GM18498 (cell line): ENCODE measurements at regions not wholly inside any gene's neighbourhood (a gene's known extent, or its start where the extent isn't known, plus 50 kb on each side); places are given as distances from the start of the nearest gene placed in this dataset.
"Not testable (repeated sequence)": the region's sequence is repeated elsewhere in the genome, so short reads cannot be mapped to it uniquely, and the experiment has no call there.

Experiments used
- ATAC-seq: cut with Tn5 transposase; IDR thresholded peaks from one replicate; pipeline ENCODE4 v1.9.1; 2021; ENCODE audit warnings: mild to moderate bottlenecking, moderate library complexity; ENCODE audit not compliant: unreplicated experiment

DNA sequence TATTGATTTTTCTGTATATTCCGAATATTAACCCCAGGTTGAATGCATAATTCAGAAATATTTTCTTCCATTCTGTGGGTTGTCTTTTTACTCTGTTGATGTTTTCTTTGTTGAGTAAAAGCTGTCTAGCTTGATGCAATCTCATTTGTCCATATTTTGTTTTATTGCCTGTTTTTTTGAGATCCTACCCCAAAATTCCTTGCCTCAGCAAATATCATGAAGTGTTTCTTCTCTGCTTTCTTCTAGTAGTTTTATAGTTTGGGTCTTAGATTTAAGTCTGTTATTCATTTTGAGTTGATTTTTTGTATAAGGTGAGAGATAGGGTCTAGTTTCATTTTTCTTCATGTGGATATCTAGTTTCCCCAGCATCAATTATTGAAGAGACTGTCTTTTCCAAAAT is 467.9 kb upstream of the GCFC2 start:
- ATAC-seq, result no peak

- no peak for ATAC-seq
Observed at GRCh38 chr2:76175295-76175694, 464.6 kb upstream of the GCFC2 start.

GRCh38 chr2:76174505-76174904 is 463.8 kb upstream of the GCFC2 start:
- ATAC-seq, result no peak

DNA sequence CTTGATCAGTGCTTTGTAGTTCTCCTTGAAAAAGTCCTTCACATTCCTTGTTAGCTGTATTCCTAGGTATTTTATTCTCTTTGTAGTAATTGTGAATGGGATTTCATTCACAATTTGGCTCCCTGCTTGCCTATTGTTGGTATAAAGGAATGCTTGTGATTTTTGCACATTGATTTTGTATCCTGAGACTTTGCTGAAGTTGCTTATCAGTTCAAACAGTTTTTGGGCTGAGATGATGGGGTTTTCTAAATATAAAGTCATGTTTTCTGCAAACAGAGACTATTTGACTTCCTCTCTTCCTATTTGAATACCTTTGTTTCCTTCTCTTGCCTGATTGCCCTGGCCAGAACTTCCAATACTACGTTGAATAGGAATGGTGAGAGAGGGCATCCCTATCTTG is 462.5 kb upstream of the GCFC2 start:
- not testable (repeated sequence) for ATAC-seq

- ATAC-seq, result not testable (repeated sequence)
Observed at GRCh38 chr2:76172154-76172595, 461.5 kb upstream of the GCFC2 start.

DNA sequence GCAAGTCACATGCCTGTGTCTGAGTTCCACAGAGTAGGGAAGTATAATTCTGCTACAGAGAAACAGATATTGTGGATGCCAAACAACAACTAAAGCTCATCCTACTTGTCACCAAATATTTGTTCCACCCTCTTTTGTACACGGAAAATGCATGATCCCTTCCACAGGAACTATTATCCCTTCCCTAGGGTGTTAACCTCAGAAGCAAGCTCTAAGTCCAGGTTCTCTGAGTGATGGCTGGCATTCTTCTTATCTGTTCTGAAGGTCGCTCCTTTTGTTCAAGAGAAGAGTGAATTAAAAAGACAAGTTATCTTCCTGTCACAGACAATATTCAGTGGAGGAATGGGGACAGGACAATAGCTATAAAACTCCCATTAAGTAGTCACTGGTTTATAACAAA is 460.1 kb upstream of the GCFC2 start:
- ATAC-seq, result no peak

- ATAC-seq, result no peak
Observed at GRCh38 chr2:76170009-76170384, 459.3 kb upstream of the GCFC2 start.

- no peak for ATAC-seq
Observed at GRCh38 chr2:76169276-76170008, 458.7 kb upstream of the GCFC2 start.

GRCh38 chr2:76163860-76164259 is 453.1 kb upstream of the GCFC2 start:
- ATAC-seq, result no peak

DNA sequence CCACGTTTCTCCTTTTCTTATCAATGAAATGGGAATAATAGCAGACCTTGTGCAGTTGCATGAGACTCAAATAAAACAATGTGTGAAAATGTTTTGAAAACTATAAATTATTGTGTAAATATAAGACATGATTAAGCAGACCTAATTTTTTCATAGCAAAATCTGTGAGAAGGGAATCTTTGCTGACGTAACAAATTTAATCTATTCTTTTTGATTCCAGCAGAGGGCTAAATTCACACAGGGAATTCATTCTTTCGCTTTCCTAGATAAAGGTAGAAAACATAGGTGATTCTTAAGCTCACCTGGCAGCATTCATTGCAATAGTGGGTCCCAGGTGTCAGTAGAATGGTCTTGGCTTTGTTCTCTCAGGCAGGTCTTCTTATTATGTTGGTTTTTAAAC is 450.0 kb upstream of the GCFC2 start:
- no peak for ATAC-seq

- no peak for ATAC-seq
Observed at GRCh38 chr2:76159042-76159648, 448.4 kb upstream of the GCFC2 start.

- no peak for ATAC-seq
Observed at GRCh38 chr2:76157531-76157930, 446.8 kb upstream of the GCFC2 start.

GRCh38 chr2:76154981-76155380 is 444.3 kb upstream of the GCFC2 start:
- no peak for ATAC-seq

- no peak for ATAC-seq
Observed at GRCh38 chr2:76149846-76150245, 439.1 kb upstream of the GCFC2 start.

DNA sequence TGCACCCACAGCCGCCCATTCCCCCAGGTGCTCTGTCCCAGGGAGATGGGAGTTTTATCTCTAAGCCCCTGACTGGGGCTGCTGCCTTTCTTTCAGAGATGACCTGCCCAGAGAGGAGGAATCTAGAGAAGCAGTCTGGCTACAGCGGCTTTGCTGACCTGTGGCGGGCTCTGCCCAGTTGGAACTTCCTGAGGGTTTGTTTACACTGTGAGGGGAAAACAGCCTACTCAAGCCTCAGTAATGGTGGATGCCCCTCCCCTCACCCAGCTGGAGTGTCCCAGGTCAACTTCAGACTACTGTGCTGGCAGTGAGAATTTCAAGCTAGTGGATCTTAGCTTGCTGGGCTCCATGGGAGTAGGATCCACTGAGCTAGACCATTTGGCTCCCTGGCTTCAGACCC is 428.6 kb upstream of the GCFC2 start:
- not testable (repeated sequence) for ATAC-seq

DNA sequence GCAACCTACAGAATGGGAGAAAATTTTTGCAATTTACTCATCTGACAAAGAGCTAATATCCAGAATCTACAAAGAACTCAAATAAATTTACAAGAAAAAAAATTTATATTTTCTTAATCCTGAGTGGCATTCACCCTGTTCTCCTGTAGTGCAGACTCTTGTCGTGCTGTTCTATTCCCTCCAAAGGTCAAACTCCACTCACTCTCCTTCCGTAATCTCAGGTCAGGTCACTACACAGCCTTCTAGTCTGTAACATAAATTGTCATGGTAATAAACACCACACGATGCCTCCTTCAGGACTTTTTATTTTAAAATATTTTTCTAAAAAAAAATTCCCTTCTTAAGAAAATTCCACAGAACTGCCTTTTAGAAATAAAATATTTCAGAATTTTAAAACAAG is 417.9 kb upstream of the GCFC2 start:
- ATAC-seq, result no peak

DNA sequence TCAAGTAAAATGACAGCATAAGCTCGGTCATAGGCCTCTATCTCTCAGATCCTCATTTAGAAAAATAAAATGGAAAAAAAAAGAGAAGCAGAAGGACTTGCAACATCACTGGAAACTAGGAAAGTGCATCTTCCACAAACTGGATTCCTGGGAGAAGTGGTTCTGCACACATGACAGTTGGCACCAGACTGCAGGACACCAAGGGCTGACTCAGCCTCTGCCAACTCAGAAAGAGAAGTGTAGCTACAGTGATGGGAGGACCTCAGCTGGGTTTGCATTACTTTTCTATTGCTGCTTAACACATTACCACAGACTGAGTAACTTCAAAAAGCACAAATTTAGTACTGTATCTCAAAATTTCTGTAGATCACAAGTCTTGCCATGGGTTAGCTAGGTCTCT is 409.5 kb upstream of the GCFC2 start:
- no peak for ATAC-seq

DNA sequence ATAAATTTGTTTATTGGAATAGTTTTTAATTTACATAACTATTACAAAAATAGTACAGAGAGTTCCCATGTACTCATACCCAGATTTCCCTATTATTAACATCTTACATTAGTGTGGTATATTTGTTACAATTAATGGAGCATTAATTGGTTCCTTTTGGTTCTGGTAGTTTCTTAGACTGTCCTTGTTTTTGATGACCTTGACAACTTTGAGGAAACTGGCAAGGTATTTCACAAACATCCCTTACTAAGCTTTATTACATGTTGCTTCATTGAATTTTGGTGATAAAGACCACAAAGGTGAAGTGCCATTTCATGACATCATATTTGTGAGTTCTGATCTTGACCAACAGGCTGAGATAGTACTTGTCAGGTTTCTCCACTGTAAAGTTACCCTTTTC is 379.0 kb upstream of the GCFC2 start:
- no peak for ATAC-seq

DNA sequence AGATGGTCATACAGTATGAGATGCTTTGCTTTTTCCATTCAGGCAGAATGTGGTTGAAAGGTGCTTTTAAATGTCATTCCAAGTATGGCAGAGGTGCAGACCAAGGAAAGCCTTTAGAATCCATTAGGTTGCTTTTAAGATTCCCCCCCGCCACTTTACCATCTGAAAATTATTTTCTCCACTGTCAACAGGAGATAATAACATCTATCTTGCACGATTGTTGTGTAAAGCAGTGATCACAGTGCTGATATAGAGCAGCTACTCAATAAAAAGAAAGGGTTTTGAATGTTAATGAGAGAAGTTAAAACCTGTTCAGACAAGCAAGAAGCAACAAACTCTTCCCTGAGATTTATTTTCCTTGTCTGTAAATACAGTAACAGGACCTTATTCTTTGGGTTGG is 372.5 kb upstream of the GCFC2 start:
- no peak for ATAC-seq

DNA sequence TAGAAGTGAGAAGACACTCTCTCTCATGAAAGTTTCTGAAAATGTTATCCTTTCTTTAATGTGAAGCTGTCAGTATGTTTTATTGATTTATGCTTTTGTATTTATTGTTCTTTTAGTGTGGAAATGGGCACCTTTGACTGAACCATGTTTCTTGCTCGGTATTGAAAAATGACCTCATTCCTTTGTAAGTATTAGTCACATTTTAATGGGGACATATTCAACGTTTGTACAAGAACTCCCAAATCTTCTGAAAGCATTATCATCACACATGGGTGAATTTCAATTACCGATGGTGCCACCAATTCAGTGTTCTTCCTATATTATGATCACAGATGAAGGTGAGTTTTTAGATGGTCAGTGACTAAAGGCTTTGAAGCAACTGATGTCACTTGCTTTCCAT is 371.8 kb upstream of the GCFC2 start:
- ATAC-seq, result no peak

DNA sequence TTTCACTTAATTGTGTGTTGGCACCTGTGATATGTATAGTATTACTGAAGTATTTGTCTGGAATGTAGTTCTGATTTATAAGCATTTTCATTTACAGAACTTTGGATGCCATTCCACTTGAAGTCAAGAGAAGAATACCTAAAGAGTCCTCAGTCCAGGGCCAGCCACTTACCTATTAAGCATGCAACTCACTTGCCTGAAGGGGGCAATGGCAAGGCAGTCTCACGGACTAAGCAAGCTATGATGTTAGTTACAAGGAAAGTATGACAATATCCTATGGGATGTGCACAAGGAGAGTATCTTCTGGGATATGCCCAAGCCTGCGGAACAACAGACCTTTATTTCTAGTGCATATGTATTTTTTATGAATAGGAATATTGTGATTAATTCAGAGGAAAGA is 369.4 kb upstream of the GCFC2 start:
- ATAC-seq, result no peak

GRCh38 chr2:76075126-76075525 is 364.4 kb upstream of the GCFC2 start:
- no peak for ATAC-seq
